Keratinocyte (primary cell): ENCODE measurements at regions not wholly inside any gene's neighbourhood (a gene's known extent, or its start where the extent isn't known, plus 50 kb on each side); places are given as distances from the start of the nearest gene placed in this dataset.

Experiments used
- DNase-seq: peaks from one replicate; pipeline ENCODE4 v3.0.0-alpha.2; 2011; ENCODE audit warnings: low read depth, missing footprints, low spot score
- FAIRE-seq: peaks from 2 replicates; lab custom pipeline; 2011; peaks lifted over from hg19 to GRCh38; lab: Jason Lieb, UNC
- H2AFZ ChIP-seq: 2 replicates; pipeline ENCODE4 v1.6.0; 2012; ENCODE audit warnings: low read length, control low read depth, inconsistent platforms; ENCODE audit not compliant: control insufficient read depth
- H3K27ac ChIP-seq: 2 replicates; pipeline ENCODE4 v1.5.1; 2011; ENCODE audit warnings: low read length; ENCODE audit not compliant: control insufficient read depth, insufficient read depth
- H3K27me3 ChIP-seq: 3 replicates; pipeline ENCODE4 v1.6.0; 2011; ENCODE audit warnings: low read length; ENCODE audit not compliant: control insufficient read depth, insufficient read depth; ENCODE audit errors: extremely low read depth
- H3K36me3 ChIP-seq, 2 experiments: 2 replicates in 1 of 2; 3 replicates in 1 of 2; pipeline ENCODE4 v1.5.1; 2011; ENCODE audit warnings: low read length in 2 of 2, mild to moderate bottlenecking in 1 of 2; ENCODE audit not compliant: control insufficient read depth in 2 of 2, insufficient read depth in 2 of 2; ENCODE audit errors: extremely low read depth in 1 of 2
- H3K4me1 ChIP-seq: 3 replicates; pipeline ENCODE4 v1.5.1; 2011; ENCODE audit warnings: low read length; ENCODE audit not compliant: control insufficient read depth, insufficient read depth; ENCODE audit errors: extremely low read depth
- H3K4me2 ChIP-seq: 3 replicates; pipeline ENCODE4 v1.6.0; 2011; ENCODE audit warnings: low read depth, low read length; ENCODE audit not compliant: control insufficient read depth, insufficient read depth; ENCODE audit errors: extremely low read depth
- H3K4me3 ChIP-seq, 3 experiments: fragments of 200-600 bp in 1 of 3; sonication (generic) in 1 of 3; 2 replicates in 2 of 3; 3 replicates in 1 of 3; pipeline ENCODE4 v1.5.1; 2011 to 2016; ENCODE audit warnings: low read length in 3 of 3, mild to moderate bottlenecking in 3 of 3, control low read depth in 2 of 3, inconsistent platforms in 1 of 3, low read depth in 1 of 3, mixed read lengths in 1 of 3, mixed run types in 1 of 3, moderate library complexity in 1 of 3; ENCODE audit not compliant: control insufficient read depth in 2 of 3, insufficient read depth in 2 of 3; ENCODE audit errors: extremely low read depth in 1 of 3
- H3K79me2 ChIP-seq: 2 replicates; pipeline ENCODE4 v1.6.0; 2012; ENCODE audit warnings: low read length; ENCODE audit not compliant: control insufficient read depth, insufficient read depth
- H3K9ac ChIP-seq: 3 replicates; pipeline ENCODE4 v1.6.0; 2011; ENCODE audit warnings: low read length; ENCODE audit not compliant: control insufficient read depth, insufficient read depth; ENCODE audit errors: extremely low read depth
- H3K9me1 ChIP-seq: 3 replicates; pipeline ENCODE4 v1.6.0; 2011; ENCODE audit warnings: low read length; ENCODE audit not compliant: control insufficient read depth, insufficient read depth; ENCODE audit errors: extremely low read depth
- H3K9me3 ChIP-seq: 2 replicates; pipeline ENCODE4 v1.5.1; 2012; ENCODE audit warnings: low read depth, low read length; ENCODE audit not compliant: control insufficient read depth
- H4K20me1 ChIP-seq: 3 replicates; pipeline ENCODE4 v1.6.0; 2011; ENCODE audit warnings: low read length; ENCODE audit not compliant: control insufficient read depth, insufficient read depth; ENCODE audit errors: extremely low read depth
- EZH2 ChIP-seq: IDR thresholded peaks from one replicate; pipeline ENCODE4 v1.6.1; 2012; ENCODE audit warnings: inconsistent platforms, mild to moderate bottlenecking, low read length, moderate library complexity
- dilution Hi-C: fragments of 300-500 bp; cut with MboI; formaldehyde crosslinking; loops from one replicate; pipeline ENCODE4 v1.7.0; 2020; ENCODE audit warnings: low sequenced_read_pairs; ENCODE audit not compliant: extremely low pct_ligation_motif_present
- TF ChIP-seq, protein P1 (sequence below), 3 experiments: IDR thresholded peaks in 1 of 3; conservative IDR thresholded peaks in 1 of 3; optimal IDR thresholded peaks in 1 of 3; 2 replicates in 2 of 3; 3 replicates in 1 of 3; pipeline versions ENCODE3 to v1.5.1; 2011; ENCODE audit warnings: low read length in 3 of 3, mild to moderate bottlenecking in 3 of 3, moderate library complexity in 2 of 3, control low read depth in 1 of 3, inconsistent platforms in 1 of 3; ENCODE audit not compliant: insufficient read depth in 2 of 3; ENCODE audit errors: extremely low read depth in 1 of 3

- Histone ChIP-seq H4K20me1 (no peaks in the 10 kb centered on the region), H3K9ac (no peak overlapping the region), H3K4me2 (no peak overlapping the region), H3K27me3 (no peaks in the 10 kb centered on the region), H3K27ac (no peak overlapping the region), H3K9me3 (no peaks in the 10 kb centered on the region), H2AFZ (no peak overlapping the region), H3K79me2 (no peaks in the 10 kb centered on the region), H3K4me3 (no peak overlapping the region), H3K9me1 (no peaks in the 10 kb centered on the region), H3K36me3 (no peaks in the 10 kb centered on the region), H3K4me1 (no peaks in the 10 kb centered on the region)
- dilution Hi-C loops = no loop called here
- no peak for DNase-seq
- FAIRE-seq = no peak
- TF ChIP-seq, protein P1, sequence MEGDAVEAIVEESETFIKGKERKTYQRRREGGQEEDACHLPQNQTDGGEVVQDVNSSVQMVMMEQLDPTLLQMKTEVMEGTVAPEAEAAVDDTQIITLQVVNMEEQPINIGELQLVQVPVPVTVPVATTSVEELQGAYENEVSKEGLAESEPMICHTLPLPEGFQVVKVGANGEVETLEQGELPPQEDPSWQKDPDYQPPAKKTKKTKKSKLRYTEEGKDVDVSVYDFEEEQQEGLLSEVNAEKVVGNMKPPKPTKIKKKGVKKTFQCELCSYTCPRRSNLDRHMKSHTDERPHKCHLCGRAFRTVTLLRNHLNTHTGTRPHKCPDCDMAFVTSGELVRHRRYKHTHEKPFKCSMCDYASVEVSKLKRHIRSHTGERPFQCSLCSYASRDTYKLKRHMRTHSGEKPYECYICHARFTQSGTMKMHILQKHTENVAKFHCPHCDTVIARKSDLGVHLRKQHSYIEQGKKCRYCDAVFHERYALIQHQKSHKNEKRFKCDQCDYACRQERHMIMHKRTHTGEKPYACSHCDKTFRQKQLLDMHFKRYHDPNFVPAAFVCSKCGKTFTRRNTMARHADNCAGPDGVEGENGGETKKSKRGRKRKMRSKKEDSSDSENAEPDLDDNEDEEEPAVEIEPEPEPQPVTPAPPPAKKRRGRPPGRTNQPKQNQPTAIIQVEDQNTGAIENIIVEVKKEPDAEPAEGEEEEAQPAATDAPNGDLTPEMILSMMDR (optimal IDR thresholded peaks at IDR 0.05 in 1 of 3, IDR thresholded peaks at IDR 0.05 in 1 of 3, conservative IDR thresholded peaks at IDR 0.05 in 1 of 3; ENCODE audit: extremely low read depth in 1 of 3, insufficient read depth in 2 of 3, low read length in 3 of 3) = no peak
- no peak for TF ChIP-seq EZH2
Observed at GRCh38 chr3:110589341-110589740, 482.3 kb upstream of the NECTIN3 start.

GRCh38 chr3:110593749-110594148 lies 477.9 kb upstream of the NECTIN3 start:
- Histone ChIP-seq H4K20me1 (no peaks in the 10 kb centered on the region), H3K4me2 (no peak overlapping the region), H3K27me3 (no peaks in the 10 kb centered on the region), H3K9me3 (no peaks in the 10 kb centered on the region), H3K4me1 (no peaks in the 10 kb centered on the region), H2AFZ (no peak overlapping the region), H3K79me2 (no peaks in the 10 kb centered on the region), H3K36me3 (no peaks in the 10 kb centered on the region), H3K9ac (no peak overlapping the region), H3K4me3 (no peak overlapping the region), H3K9me1 (no peaks in the 10 kb centered on the region), H3K27ac (no peak overlapping the region)
- dilution Hi-C loops = no loop called here
- no peak for FAIRE-seq
- TF ChIP-seq, protein P1 (optimal IDR thresholded peaks at IDR 0.05 in 1 of 3, IDR thresholded peaks at IDR 0.05 in 1 of 3, conservative IDR thresholded peaks at IDR 0.05 in 1 of 3; ENCODE audit: extremely low read depth in 1 of 3, insufficient read depth in 2 of 3, low read length in 3 of 3) = no peak
- no peak for TF ChIP-seq EZH2
- no peak for DNase-seq
